A549 (cell line): ENCODE measurements at regions not wholly inside any gene's neighbourhood (a gene's known extent, or its start where the extent isn't known, plus 50 kb on each side); places are given as distances from the start of the nearest gene placed in this dataset.

Source experiments
- ATAC-seq, 2 experiments: fragments of 200-7000 bp in 1 of 2; fragments of >200 bp in 1 of 2; cut with Nextera tagmentation in 1 of 2; cut with Tn5 transposase in 1 of 2; 3 replicates each; pipeline versions ENCODE4 v1.8.0 to v1.9.1; 2018 to 2020; ENCODE audit warnings: mild to moderate bottlenecking in 1 of 2, moderate library complexity in 1 of 2
- CTCF ChIA-PET: fragments of 300-600 bp; sonication (Branson Sonifier 250); formaldehyde crosslinking; extraction: SDS; loops from one replicate; lab custom pipeline; 2021; ENCODE audit warnings: antibody characterized with exemption, inconsistent platforms; lab: Yijun Ruan, JAX
- POLR2A ChIA-PET: fragments of 350-600 bp; formaldehyde crosslinking; extraction: SDS; loops from one replicate; lab custom pipeline; 2021; ENCODE audit warnings: antibody characterized with exemption, inconsistent platforms; lab: Yijun Ruan, JAX
- DNase-seq, 2 experiments: peaks; one replicate each; pipeline versions ENCODE4 v3.0.0 to v3.0.0-alpha.2; 2011 to 2016; ENCODE audit warnings: low read depth in 1 of 2, low spot score in 1 of 2
- FAIRE-seq: peaks from 2 replicates; lab custom pipeline; 2011; peaks lifted over from hg19 to GRCh38; lab: Jason Lieb, UNC
- H3K27ac ChIP-seq, 2 experiments: fragments of >200 bp; sonication (Bioruptor Twin); formaldehyde crosslinking; 3 replicates each; pipeline ENCODE4 v1.5.1; 2016 to 2017
- H3K4me1 ChIP-seq: fragments of >200 bp; sonication (Bioruptor Twin); formaldehyde crosslinking; 3 replicates; pipeline ENCODE4 v1.6.1; 2016
- H3K4me2 ChIP-seq: fragments of >200 bp; sonication (Bioruptor Twin); formaldehyde crosslinking; 3 replicates; pipeline ENCODE4 v1.6.1; 2016
- H3K4me3 ChIP-seq: fragments of >200 bp; sonication (Bioruptor Twin); formaldehyde crosslinking; 3 replicates; pipeline ENCODE4 v1.5.1; 2016
- H3K9me3 ChIP-seq: fragments of >200 bp; sonication (Bioruptor Twin); formaldehyde crosslinking; 3 replicates; pipeline ENCODE4 v1.6.1; 2016
- CBX2 ChIP-seq: fragments of 200-600 bp; sonication (generic); IDR thresholded peaks from 2 replicates; pipeline ENCODE4 v1.6.1; 2016; ENCODE audit warnings: low read depth, mild to moderate bottlenecking, borderline replicate concordance
- CEBPB ChIP-seq, 2 experiments: fragments of >200 bp in 1 of 2; sonication (Bioruptor Twin) in 1 of 2; formaldehyde crosslinking in 1 of 2; IDR thresholded peaks; 2 replicates each; pipeline ENCODE4 v1.6.1; 2012 to 2016
- CHD4 ChIP-seq: fragments of 200-600 bp; sonication (generic); IDR thresholded peaks from 2 replicates; pipeline ENCODE4 v1.6.1; 2016; ENCODE audit warnings: antibody characterized with exemption, mild to moderate bottlenecking, borderline replicate concordance
- EHF ChIP-seq: fragments of 250-450 bp; sonication (Bioruptor Pico); IDR thresholded peaks from 2 replicates; pipeline ENCODE4 v1.5.0; 2020; ENCODE audit warnings: mild to moderate bottlenecking
- EHMT2 ChIP-seq: fragments of 200-600 bp; sonication (generic); IDR thresholded peaks from 2 replicates; pipeline ENCODE4 v1.6.1; 2016; ENCODE audit warnings: antibody characterized with exemption, low read depth, mild to moderate bottlenecking, moderate library complexity
- ESRRA ChIP-seq: fragments of 150-350 bp; IDR thresholded peaks from 2 replicates; pipeline ENCODE4 v1.6.1; 2014; ENCODE audit warnings: mild to moderate bottlenecking, low read length, borderline replicate concordance
- GATA3 ChIP-seq: IDR thresholded peaks from 2 replicates; pipeline ENCODE4 v1.6.1; 2012; ENCODE audit warnings: borderline replicate concordance
- HDAC2 ChIP-seq: fragments of 200-600 bp; sonication (generic); IDR thresholded peaks from 2 replicates; pipeline ENCODE4 v1.6.1; 2016
- HES2 ChIP-seq: fragments of >200 bp; sonication (Bioruptor Twin); formaldehyde crosslinking; IDR thresholded peaks from 2 replicates; pipeline ENCODE4 v1.6.1; 2016
- HEYL ChIP-seq: fragments of 250-450 bp; sonication (Bioruptor Pico); IDR thresholded peaks from 2 replicates; pipeline ENCODE4 v1.8.0; 2021; ENCODE audit warnings: mild to moderate bottlenecking, moderate library complexity
- HOXA7 ChIP-seq: fragments of 250-450 bp; sonication (Bioruptor Pico); IDR thresholded peaks from 2 replicates; pipeline ENCODE4 v1.5.0; 2020; ENCODE audit warnings: mild to moderate bottlenecking, moderate library complexity
- KDM1A ChIP-seq: fragments of 200-600 bp; sonication (generic); IDR thresholded peaks from 2 replicates; pipeline ENCODE4 v1.6.1; 2016; ENCODE audit warnings: low read depth, mild to moderate bottlenecking
- MYC ChIP-seq: IDR thresholded peaks from 2 replicates; pipeline ENCODE4 v1.6.1; 2012; ENCODE audit warnings: mild to moderate bottlenecking, inconsistent platforms, low read length, improper control_type of control experiment, borderline replicate concordance
- NPAS2 ChIP-seq: fragments of 250-450 bp; sonication (Bioruptor Pico); IDR thresholded peaks from 2 replicates; pipeline ENCODE4 v1.8.0; 2022; ENCODE audit warnings: mild to moderate bottlenecking, moderate library complexity, borderline replicate concordance
- PHF8 ChIP-seq: fragments of 200-600 bp; sonication (generic); IDR thresholded peaks from 2 replicates; pipeline ENCODE4 v1.6.1; 2016; ENCODE audit warnings: low read depth, mild to moderate bottlenecking, antibody characterized with exemption, moderate library complexity, borderline replicate concordance
- REST ChIP-seq: fragments of 200-600 bp; sonication (generic); IDR thresholded peaks from 2 replicates; pipeline ENCODE4 v1.6.1; 2016; ENCODE audit warnings: antibody characterized with exemption, mild to moderate bottlenecking, moderate library complexity
- RFX5 ChIP-seq: fragments of 450-650 bp; IDR thresholded peaks from 2 replicates; pipeline ENCODE4 v1.7.1; 2014; ENCODE audit warnings: antibody characterized with exemption, mild to moderate bottlenecking, moderate library complexity
- RNF2 ChIP-seq: fragments of 200-600 bp; sonication (generic); IDR thresholded peaks from 2 replicates; pipeline ENCODE4 v1.6.1; 2016; ENCODE audit warnings: low read depth, mild to moderate bottlenecking, antibody characterized with exemption, moderate library complexity, borderline replicate concordance
- SMC3 ChIP-seq: fragments of >200 bp; sonication (Bioruptor Twin); formaldehyde crosslinking; IDR thresholded peaks from 3 replicates; pipeline ENCODE4 v1.6.1; 2018; ENCODE audit warnings: inconsistent platforms
- TFCP2L1 ChIP-seq: fragments of 250-450 bp; sonication (Bioruptor Pico); IDR thresholded peaks from 2 replicates; pipeline ENCODE4 v1.5.0; 2021; ENCODE audit warnings: mild to moderate bottlenecking
- USF2 ChIP-seq: fragments of 450-650 bp; IDR thresholded peaks from 2 replicates; pipeline ENCODE4 v1.6.1; 2014; ENCODE audit warnings: antibody characterized with exemption
- ZNF302 ChIP-seq: fragments of 250-450 bp; sonication (Bioruptor Pico); IDR thresholded peaks from 2 replicates; pipeline ENCODE4 v1.9.0; 2021; ENCODE audit warnings: inconsistent platforms, mild to moderate bottlenecking, moderate library complexity
- ZSCAN20 ChIP-seq: fragments of 250-450 bp; sonication (Bioruptor Pico); IDR thresholded peaks from 2 replicates; pipeline ENCODE4 v1.8.0; 2022; ENCODE audit warnings: mild to moderate bottlenecking, moderate library complexity
- WGBS: methylation state at CpG from one replicate; pipeline ENCODE4 v1.1.6; 2017; ENCODE audit errors: missing lambda C conversion rate; 5-methylcytosine and 5-hydroxymethylcytosine counted together

- WGBS = 0% methylated on average over 1 of the region's 1 CpG
- Histone ChIP-seq H3K9me3 (no peaks in the 10 kb centered on the region; the same call in 2 of the 3 replicates), H3K4me1 (no peaks in the 10 kb centered on the region), H3K4me3 (no peak overlapping the region), H3K4me2 (no peak overlapping the region), H3K27ac (no peak overlapping the region)
- CTCF ChIA-PET = no interaction called here
- POLR2A ChIA-PET = no interaction called here
- TF ChIP-seq CBX2 (no peak), NPAS2 (no peak), ZSCAN20 (CRISPR knock-in tag) (no peak), ZNF302 (CRISPR knock-in tag) (no peak), HOXA7 (no peak), PHF8 (no peak), USF2 (no peak), SMC3 (no peak), MYC (no peak), EHMT2 (no peak)
- DNase-seq (no peak), FAIRE-seq (no peak), ATAC-seq (no peak)
Observed at GRCh38 chr20:55253781-55254180, 751.5 kb downstream of the CBLN4 start.

GRCh38 chr20:55252521-55252920 lies 752.8 kb downstream of the CBLN4 start:
- no peak for DNase-seq
- Histone ChIP-seq H3K9me3 (no peaks in the 10 kb centered on the region; the same call in 2 of the 3 replicates), H3K4me2 (no peak overlapping the region), H3K4me1 (no peaks in the 10 kb centered on the region), H3K27ac (no peak overlapping the region), H3K4me3 (no peak overlapping the region)
- no peak for ATAC-seq
- ChIA-PET CTCF (no interaction called here), POLR2A (no interaction called here)
- no peak for FAIRE-seq
- no peak for TF ChIP-seq RNF2
- no peak for TF ChIP-seq HES2
- no peak for TF ChIP-seq HDAC2
- TF ChIP-seq CBX2 = no peak
- no peak for TF ChIP-seq REST
- TF ChIP-seq TFCP2L1 (CRISPR knock-in tag) = no peak
- TF ChIP-seq ESRRA = no peak
- no peak for TF ChIP-seq MYC
- TF ChIP-seq GATA3 = no peak
- TF ChIP-seq EHF (CRISPR knock-in tag) = no peak
- TF ChIP-seq CEBPB (IDR thresholded peaks at IDR 0.05) = no peak
- no peak for TF ChIP-seq CHD4
- TF ChIP-seq KDM1A = no peak
- no peak for TF ChIP-seq RFX5
- TF ChIP-seq PHF8 = no peak
- TF ChIP-seq HEYL = no peak
- no peak for TF ChIP-seq NPAS2
- WGBS = 1% methylated on average over 5 of the region's 5 CpGs
